HG02678 (cell line): ENCODE measurements at regions not wholly inside any gene's neighbourhood (a gene's known extent, or its start where the extent isn't known, plus 50 kb on each side); places are given as distances from the start of the nearest gene placed in this dataset.
"Not testable (repeated sequence)": the region's sequence is repeated elsewhere in the genome, so short reads cannot be mapped to it uniquely, and the experiment has no call there.

Experiments
- ATAC-seq: cut with Tn5 transposase; IDR thresholded peaks from one replicate; pipeline ENCODE4 v1.9.1; 2021; ENCODE audit warnings: mild to moderate bottlenecking, moderate library complexity; ENCODE audit not compliant: unreplicated experiment

GRCh38 chr2:67076239-67076624 lies 320.9 kb upstream of the ETAA1 start:
- ATAC-seq = no peak

- ATAC-seq = no peak
Observed at GRCh38 chr2:67079729-67080128, 317.4 kb upstream of the ETAA1 start.

GRCh38 chr2:67082813-67083212 lies 314.3 kb upstream of the ETAA1 start:
- ATAC-seq = no peak

- no peak for ATAC-seq
Observed at GRCh38 chr2:67083951-67084350, 313.2 kb upstream of the ETAA1 start.

- ATAC-seq = no peak
Observed at GRCh38 chr2:67085146-67085545, 312.0 kb upstream of the ETAA1 start.

- no peak for ATAC-seq
Observed at GRCh38 chr2:67091681-67092080, 305.5 kb upstream of the ETAA1 start.

- ATAC-seq = no peak
Observed at GRCh38 chr2:67095121-67095520, 302.0 kb upstream of the ETAA1 start.

- ATAC-seq = no peak
Observed at GRCh38 chr2:67096886-67097285, 300.2 kb upstream of the ETAA1 start.

GRCh38 chr2:67103157-67103556 lies 294.0 kb upstream of the ETAA1 start:
- no peak for ATAC-seq

GRCh38 chr2:67108231-67108630 lies 288.9 kb upstream of the ETAA1 start:
- ATAC-seq = no peak

GRCh38 chr2:67124531-67124930 lies 272.6 kb upstream of the ETAA1 start:
- no peak for ATAC-seq

GRCh38 chr2:67130531-67131256 lies 266.4 kb upstream of the ETAA1 start:
- ATAC-seq = no peak

GRCh38 chr2:67131257-67131609 lies 265.9 kb upstream of the ETAA1 start:
- ATAC-seq = no peak

GRCh38 chr2:67132441-67132940 lies 264.6 kb upstream of the ETAA1 start:
- ATAC-seq = not testable (repeated sequence)

- no peak for ATAC-seq
Observed at GRCh38 chr2:67135208-67135607, 261.9 kb upstream of the ETAA1 start.

- ATAC-seq = no peak
Observed at GRCh38 chr2:67137699-67138098, 259.4 kb upstream of the ETAA1 start.

- no peak for ATAC-seq
Observed at GRCh38 chr2:67142071-67142470, 255.1 kb upstream of the ETAA1 start.

GRCh38 chr2:67142741-67143140 lies 254.4 kb upstream of the ETAA1 start:
- no peak for ATAC-seq

GRCh38 chr2:67145851-67146250 lies 251.3 kb upstream of the ETAA1 start:
- ATAC-seq = no peak

- ATAC-seq = no peak
Observed at GRCh38 chr2:67156796-67157195, 240.3 kb upstream of the ETAA1 start.

GRCh38 chr2:67158718-67159117 lies 238.4 kb upstream of the ETAA1 start:
- no peak for ATAC-seq

GRCh38 chr2:67159929-67160328 lies 237.2 kb upstream of the ETAA1 start:
- ATAC-seq = no peak
